SIG-M5 (cell line): ENCODE measurements at regions not wholly inside any gene's neighbourhood (a gene's known extent, or its start where the extent isn't known, plus 50 kb on each side); places are given as distances from the start of the nearest gene placed in this dataset.

ENCODE experiments used
- DNase-seq: peaks from one replicate; lab custom pipeline; 2025; lab: John Stamatoyannopoulos, UW

GRCh38 chr15:100735129-100736053 lies 133.0 kb downstream of the ASB7 start:
- no peak for DNase-seq

DNA sequence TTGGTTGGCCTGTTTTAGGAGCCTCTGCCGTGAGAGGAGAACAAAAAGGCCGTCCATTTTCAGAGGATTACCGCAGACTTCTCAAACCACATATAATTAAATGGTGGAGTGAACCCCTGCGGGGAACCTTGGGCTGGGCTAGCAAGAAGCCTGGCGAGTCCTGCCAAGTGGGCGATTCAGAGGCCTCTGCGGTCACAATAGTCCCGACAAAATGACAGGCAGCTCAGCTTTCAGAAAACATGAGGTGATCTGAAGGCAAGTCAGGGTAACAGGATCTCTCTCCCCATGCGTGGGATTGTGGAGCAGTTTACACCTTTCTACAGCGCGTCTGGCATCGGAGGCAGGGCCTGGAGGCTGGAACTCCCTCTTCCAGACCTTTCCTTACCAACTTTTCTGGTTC lies 134.8 kb downstream of the ASB7 start:
- DNase-seq = no peak

- no peak for DNase-seq
Observed at GRCh38 chr15:100738614-100739013, 136.2 kb downstream of the ASB7 start.

DNA sequence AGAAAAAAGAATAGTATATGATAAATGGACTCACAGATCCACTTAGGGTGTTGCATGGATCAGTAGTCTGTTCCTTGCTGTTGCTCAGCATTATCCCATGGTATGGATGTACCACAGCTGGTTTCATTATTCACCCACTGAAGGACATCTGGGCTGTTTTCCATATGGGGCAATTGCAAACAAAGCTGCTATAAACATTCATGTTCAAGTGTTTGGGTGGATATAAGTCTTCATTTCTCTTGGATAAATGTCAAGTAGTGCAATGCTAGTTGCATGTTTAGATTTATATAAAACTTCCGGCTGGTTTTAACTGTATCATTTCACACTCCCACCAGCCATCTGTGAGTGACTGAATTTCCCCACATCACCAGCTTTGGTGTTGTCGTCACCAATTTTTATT lies 137.7 kb downstream of the ASB7 start:
- DNase-seq = no peak

DNA sequence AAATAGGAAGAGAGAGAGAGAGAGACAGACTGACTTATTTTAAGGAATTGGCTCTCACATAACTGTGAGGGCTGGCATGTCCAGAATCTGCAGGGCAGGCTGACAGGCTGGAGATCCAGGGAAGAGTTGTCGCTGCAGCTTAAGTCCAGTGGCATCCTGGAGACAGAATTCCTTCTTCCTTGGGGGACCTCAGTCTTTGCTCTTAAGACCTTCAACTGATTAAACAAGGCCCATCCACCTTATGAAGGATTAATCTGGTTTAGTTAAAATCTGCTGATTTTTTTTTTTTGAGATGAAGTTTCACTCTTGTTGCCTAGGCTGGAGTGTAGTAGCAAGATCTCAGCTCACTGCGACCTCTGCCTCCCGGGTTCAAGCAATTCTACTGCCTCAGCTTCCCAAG lies 128.0 kb upstream of the ALDH1A3 start:
- DNase-seq = no peak

GRCh38 chr15:100753503-100753902 lies 126.1 kb upstream of the ALDH1A3 start:
- no peak for DNase-seq

DNA sequence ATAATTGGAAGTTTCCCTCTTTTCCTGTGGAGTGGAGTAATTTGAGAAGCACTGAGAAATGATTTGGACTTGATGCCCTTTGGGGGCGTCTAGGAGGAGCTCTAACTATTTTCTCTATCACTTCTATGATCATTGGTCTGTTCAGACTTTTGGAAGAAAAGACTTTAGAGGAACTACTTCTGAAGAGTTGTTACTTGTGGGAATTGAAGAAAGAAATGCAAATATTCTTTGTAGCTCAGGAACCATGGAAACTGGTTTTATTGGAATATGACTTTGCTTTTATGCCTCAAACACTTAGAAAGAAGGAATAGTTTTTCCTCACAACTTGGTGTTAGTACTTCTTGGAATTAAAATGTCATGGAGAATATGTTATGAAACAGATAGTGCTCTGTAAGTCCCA lies 122.0 kb upstream of the ALDH1A3 start:
- no peak for DNase-seq

GRCh38 chr15:100758555-100758954 lies 121.1 kb upstream of the ALDH1A3 start:
- no peak for DNase-seq

DNA sequence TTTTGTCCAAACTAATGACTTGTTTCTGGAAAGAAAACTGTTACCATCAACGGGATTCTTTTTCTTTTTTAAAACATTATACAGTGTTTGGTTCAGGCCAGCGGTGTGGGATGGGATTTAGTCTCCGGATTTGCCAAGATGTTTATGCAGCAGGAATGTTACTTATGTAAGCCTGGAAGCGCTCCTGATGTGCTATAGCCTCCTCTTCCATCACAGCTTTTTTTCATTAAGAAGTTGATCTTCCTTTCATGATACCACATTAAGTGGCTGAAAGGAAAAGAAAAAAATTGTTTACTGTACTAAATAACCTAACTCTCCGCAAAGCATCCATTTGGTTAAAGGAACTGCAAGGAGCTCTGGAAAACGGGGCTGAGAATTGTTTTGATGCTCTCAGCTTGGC lies 120.5 kb upstream of the ALDH1A3 start:
- no peak for DNase-seq

DNA sequence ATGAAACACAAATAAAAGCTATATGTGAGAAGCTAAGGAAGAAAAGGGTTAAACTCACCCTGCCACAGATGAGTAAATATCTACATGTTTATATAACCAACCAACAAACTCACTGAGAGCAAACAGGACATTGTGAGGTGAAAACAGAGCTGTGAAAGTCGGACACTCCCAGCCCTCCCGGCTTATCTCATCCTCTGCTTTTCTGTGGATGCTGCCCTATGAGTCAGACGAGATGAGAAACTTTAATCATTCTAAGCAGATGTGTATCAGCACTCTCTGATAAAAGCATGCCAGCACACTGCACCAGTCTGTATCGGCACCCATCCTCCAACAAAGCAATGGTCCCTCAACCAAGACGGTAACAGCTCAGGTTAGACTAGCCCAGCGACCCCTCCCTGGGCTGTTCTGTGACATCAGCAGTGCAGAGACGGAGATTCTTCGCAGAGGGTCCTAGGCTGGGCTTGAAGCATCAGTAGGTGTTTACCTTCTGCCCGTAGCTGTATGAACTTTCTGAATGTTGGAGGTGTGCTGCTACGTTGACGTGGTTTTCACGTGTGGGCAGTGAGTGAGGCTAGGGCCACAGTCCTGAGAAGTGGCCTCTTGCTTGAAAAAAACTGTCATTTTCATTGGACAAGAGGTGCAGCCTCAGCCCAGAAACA lies 119.8 kb upstream of the ALDH1A3 start:
- no peak for DNase-seq

GRCh38 chr15:100760357-100760903 lies 119.2 kb upstream of the ALDH1A3 start:
- DNase-seq = no peak

DNA sequence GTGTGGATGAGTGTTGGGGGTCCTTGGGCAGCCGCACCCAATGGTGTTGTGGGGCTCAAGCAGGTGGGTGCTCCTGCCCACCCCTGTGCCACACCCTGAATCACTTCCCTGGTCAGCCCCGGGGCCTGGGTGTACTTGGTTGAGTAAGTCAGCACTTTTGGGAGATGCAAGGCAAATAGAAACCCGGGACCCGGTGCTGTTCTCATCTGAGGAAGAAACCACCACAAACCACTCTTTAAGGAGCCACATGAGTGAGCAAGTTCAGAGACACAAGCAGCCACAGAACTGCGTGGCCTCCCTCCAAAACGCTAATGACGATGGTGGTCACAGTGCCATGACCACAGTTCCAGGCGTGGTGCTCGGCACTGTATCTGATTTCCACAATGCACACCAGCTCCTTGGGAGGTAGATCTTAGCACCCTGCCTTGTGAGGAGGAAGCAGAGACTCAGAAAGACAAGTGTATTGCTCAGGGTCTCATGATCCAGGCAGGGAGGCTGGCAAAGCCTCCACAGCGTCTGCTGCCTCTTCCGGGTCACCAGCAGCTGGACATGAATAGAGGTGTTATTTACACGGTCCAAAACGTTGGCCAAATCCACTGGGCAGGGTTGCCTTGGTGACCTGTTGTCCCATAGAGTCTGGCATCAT lies 118.2 kb upstream of the ALDH1A3 start:
- no peak for DNase-seq

GRCh38 chr15:100762289-100762688 lies 117.3 kb upstream of the ALDH1A3 start:
- no peak for DNase-seq

DNA sequence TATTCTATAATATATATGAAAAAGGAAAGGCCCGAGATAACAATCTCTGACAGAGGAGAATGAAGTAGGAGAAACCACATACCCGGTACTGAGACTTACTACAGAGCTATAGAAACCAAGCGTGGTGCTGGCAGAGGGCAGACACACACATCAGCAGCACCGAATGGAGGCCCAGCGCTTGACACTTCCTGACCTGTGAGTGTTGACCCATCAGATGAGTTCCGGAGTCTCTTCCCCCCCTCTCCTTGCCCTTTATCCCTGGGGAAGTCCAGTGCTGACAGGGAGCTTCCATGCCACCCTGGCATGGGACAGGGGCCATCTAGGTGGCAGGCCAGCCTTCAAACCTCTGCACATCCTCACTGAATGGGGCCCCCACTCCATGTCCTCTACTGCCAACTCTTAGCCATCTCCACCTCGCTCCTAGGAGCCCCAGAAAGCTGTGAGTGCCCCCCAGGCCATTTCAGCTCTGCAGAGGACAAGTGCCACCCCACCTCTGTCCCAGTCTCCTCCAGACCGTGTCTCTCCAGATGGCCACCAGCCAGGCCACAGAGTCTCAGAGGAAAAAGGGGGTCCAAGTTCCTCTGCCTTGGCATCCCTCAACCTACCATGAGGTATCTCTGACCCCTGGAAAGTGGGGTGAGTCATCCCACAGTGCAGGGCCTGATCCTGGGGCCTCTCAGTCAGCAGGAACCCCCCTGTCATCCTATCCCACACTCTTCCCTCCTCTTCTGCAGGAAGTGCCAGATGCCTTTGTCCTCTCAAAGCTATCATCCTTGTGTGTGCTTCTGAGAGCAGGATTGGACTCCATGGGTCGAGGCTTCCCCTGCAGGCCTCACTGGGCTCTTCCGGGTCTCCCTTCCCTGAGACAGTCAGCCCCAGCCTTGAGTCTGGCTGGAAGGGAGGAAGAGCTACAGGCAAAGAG lies 116.5 kb upstream of the ALDH1A3 start:
- no peak for DNase-seq

- no peak for DNase-seq
Observed at GRCh38 chr15:100763835-100764750, 115.5 kb upstream of the ALDH1A3 start.

- no peak for DNase-seq
Observed at GRCh38 chr15:100764778-100765466, 114.7 kb upstream of the ALDH1A3 start.

DNA sequence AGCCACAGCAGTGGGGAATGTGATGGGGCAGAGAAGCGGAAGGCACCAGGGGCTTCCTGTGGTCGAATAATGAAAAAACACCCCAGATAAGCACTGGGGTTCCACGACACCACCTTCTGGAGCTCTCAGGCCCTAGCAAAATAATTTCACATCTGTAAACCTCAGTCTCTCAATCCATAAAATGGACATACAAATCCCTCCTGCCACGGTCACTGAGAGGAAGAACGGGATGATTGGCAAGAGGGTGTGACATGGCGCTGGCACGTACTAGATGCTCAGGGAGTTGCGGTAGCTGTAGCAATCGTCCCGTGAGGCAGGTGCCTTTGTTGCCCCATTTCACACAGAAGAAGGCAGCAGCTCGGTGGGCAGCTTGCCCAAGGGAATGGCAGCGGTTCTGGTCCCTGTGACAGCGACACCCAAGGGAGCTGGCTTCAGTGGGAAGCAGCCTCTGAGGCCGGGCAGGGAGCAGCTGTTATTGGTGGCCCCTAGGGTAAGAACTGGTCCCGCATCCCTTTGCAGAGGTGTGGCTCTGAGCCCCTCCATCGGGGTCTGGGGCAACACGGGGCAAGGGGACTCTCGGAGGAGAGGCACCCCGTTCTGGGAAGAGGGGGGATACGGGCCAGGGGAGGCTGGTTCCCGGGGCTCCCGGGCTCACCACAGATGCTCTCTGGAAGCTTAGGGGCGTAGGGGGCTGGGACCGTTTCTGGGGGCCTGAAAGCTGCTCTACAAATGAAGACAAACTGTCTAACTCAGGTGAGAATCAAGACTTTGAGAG lies 114.0 kb upstream of the ALDH1A3 start:
- DNase-seq = no peak

DNA sequence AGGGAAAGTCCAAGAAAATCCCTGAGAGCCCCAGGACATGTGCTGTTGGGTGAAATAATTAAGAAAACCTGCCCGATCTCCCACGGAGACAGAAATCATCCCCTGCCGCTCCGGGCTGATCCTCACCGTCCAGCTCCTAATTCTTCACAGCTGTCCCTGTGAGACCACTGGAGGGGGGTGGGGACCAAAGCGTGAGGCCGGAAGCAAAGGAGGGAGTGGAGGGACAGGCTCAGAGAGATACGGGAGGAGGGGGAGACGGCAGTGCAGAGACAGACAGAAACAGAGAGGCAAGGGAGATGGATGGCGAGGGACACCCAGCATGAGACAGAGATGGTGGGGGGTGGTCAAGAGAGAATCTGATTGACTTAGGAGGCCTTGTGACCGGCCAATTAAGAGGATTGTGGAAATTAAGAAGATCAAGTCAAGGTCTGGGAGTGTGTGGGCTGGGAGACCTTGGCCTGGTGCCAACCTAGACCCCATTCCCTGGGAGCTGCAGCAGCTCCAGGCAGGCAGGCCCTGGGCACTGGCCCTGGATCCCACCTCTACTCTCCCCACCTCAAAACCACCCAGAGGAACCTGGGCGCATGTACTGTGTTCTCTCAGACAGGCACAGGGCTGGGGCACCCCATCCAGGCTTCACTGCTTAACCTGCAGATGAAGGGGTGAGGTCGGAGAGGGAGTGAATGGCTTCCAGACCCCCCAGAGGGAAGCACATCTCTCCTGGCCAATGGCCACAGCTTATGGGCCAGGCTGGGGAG lies 113.2 kb upstream of the ALDH1A3 start:
- DNase-seq = no peak
